SJSA1 (cell line): ENCODE measurements at regions not wholly inside any gene's neighbourhood (a gene's known extent, or its start where the extent isn't known, plus 50 kb on each side); places are given as distances from the start of the nearest gene placed in this dataset.

Experiments used
- DNase-seq, 2 experiments: peaks; one replicate each; pipeline ENCODE4 v3.0.0-alpha.2; 2015 to 2020; ENCODE audit warnings: low spot score in 2 of 2, low read depth in 1 of 2
- H3K27ac ChIP-seq: fragments of 250-450 bp; sonication (Bioruptor Pico); 2 replicates; pipeline ENCODE4 v1.5.1; 2020; ENCODE audit warnings: mild to moderate bottlenecking, moderate library complexity
- H3K27me3 ChIP-seq: fragments of 250-450 bp; sonication (Bioruptor Pico); replicated peaks from 2 replicates; pipeline ENCODE4 v1.5.1; 2020; ENCODE audit warnings: mild to moderate bottlenecking, moderate library complexity
- H3K36me3 ChIP-seq: fragments of 250-450 bp; sonication (Bioruptor Pico); 2 replicates; pipeline ENCODE4 v1.5.1; 2020; ENCODE audit warnings: mild to moderate bottlenecking
- H3K4me1 ChIP-seq: fragments of 250-450 bp; sonication (Bioruptor Pico); replicated peaks from 2 replicates; pipeline ENCODE4 v1.6.1; 2021; ENCODE audit warnings: mild to moderate bottlenecking
- H3K4me3 ChIP-seq: fragments of 250-450 bp; sonication (Bioruptor Pico); 2 replicates; pipeline ENCODE4 v1.5.1; 2020; ENCODE audit warnings: mild to moderate bottlenecking
- H3K9me3 ChIP-seq: fragments of 250-450 bp; sonication (Bioruptor Pico); replicated peaks from 2 replicates; pipeline ENCODE4 v1.5.1; 2020; ENCODE audit warnings: mild to moderate bottlenecking

DNA sequence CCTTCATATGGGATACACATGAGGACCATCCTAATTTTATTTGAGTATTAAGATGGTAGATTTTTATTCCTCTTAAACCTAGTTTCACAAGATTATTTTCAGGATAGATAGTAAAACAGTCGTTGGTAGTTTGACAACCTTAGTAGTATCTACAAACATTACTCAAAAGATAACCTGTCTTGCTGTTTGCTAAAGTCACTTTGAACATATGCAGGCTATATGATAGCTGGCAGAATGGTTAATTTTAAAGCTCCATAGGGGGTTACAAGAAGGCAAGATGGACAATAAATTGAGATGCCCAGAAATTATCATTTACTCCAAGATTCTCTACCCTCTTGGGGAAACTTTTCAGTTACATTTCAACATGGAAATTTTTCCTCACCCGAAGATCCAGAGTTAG is 525.7 kb downstream of the SOX5 start:
- Histone ChIP-seq H3K4me1 (no peaks in the 10 kb centered on the region), H3K27me3 (no peaks in the 10 kb centered on the region), H3K9me3 (no peaks in the 10 kb centered on the region), H3K27ac (no peak overlapping the region), H3K4me3 (no peak overlapping the region), H3K36me3 (no peaks in the 10 kb centered on the region)
- DNase-seq = no peak

DNA sequence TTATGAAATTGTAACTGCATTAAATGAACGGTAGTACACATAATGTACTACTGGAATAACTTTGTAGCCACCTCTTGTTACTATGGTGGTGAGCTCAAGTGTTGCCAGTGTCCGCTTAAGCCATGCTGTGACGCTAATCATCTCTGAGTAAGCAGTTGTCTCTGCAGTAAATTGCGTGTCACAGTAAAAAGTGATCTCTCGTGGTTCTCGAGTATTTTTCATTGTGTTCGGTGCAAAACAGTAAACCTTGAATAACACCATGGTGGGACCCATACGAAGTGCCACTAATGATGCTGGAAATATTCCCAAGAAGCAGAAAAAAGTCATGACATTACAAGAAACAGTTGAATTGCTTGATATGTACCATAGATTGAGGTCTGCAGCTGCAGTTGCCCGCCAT is 524.8 kb downstream of the SOX5 start:
- no peak overlapping the region for H3K4me3 ChIP-seq

DNA sequence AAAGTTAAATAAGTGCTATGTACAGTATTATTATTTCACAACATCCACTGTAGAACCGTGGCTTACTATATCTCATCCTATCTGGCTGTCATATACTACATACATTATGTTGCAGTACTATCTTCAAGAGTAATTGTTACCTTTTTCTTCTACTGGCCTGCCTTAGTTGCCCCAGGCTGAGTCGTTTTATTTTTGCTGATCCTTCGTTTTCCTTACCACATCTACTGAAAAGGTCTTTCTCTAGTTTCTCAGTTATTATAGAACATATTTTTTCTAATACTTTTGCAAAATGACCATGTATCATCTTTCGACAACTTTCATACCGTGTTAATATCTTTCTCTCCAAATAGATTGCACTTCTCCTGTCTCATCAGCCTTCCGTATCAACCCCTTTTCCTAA is 523.1 kb downstream of the SOX5 start:
- H3K27me3 ChIP-seq = no peaks in the 10 kb centered on the region
- no peak overlapping the region for H3K27ac ChIP-seq
- no peaks in the 10 kb centered on the region for H3K4me1 ChIP-seq
- no peak overlapping the region for H3K4me3 ChIP-seq
- no peaks in the 10 kb centered on the region for H3K9me3 ChIP-seq
- no peaks in the 10 kb centered on the region for H3K36me3 ChIP-seq
- no peak for DNase-seq

More for the DNA sequence above, 524.8 kb downstream of the SOX5 start:
- no peak overlapping the region for H3K27ac ChIP-seq
- no peaks in the 10 kb centered on the region for H3K9me3 ChIP-seq
- no peaks in the 10 kb centered on the region for H3K4me1 ChIP-seq
- DNase-seq = no peak
- H3K36me3 ChIP-seq = no peaks in the 10 kb centered on the region
- no peaks in the 10 kb centered on the region for H3K27me3 ChIP-seq

DNA sequence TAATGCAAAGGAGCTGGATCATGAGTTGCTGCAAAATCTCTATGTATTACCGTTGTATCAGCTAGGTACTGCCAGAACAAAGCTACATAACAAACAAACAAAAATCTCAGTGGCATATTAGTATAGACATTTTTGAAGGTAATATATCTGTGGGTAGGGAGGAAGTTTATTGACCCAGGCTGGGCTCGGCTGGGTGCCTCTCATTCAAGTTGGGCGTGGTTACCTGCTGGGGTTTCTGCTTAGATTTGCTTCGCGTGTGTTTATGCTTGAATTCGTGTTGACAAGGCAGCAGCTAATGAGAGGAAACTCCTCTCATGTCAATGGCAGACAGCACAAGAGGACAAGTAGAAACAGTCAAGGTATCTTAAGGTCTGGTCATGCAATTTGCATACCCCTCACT is 520.7 kb downstream of the SOX5 start:
- Histone ChIP-seq H3K4me3 (no peak overlapping the region), H3K27me3 (no peaks in the 10 kb centered on the region), H3K9me3 (no peaks in the 10 kb centered on the region), H3K36me3 (no peaks in the 10 kb centered on the region), H3K27ac (no peak overlapping the region), H3K4me1 (no peaks in the 10 kb centered on the region)
- DNase-seq = no peak

DNA sequence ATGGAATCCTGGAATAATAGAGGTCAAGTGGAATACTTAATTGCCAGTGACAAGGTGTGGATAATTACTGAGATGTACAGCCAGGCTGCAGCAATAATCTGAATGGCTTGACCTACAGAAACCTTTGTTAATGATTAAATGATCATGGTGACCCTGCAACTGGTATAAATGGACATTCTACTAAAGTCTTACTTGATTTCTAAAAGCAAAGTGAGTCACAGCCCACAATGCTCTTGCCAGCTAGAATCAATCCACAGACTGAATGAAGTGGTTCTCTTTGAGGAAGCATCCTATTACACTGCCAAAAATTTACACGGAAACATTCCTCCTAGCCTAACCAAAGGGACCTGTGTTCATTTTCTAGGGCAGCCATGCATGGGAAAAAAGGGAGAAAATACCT is 518.5 kb downstream of the SOX5 start:
- no peak overlapping the region for H3K27ac ChIP-seq
- H3K4me3 ChIP-seq = no peak overlapping the region
- no peaks in the 10 kb centered on the region for H3K36me3 ChIP-seq
- H3K27me3 ChIP-seq = no peaks in the 10 kb centered on the region
- no peaks in the 10 kb centered on the region for H3K9me3 ChIP-seq
- DNase-seq = no peak
- H3K4me1 ChIP-seq = no peaks in the 10 kb centered on the region

DNA sequence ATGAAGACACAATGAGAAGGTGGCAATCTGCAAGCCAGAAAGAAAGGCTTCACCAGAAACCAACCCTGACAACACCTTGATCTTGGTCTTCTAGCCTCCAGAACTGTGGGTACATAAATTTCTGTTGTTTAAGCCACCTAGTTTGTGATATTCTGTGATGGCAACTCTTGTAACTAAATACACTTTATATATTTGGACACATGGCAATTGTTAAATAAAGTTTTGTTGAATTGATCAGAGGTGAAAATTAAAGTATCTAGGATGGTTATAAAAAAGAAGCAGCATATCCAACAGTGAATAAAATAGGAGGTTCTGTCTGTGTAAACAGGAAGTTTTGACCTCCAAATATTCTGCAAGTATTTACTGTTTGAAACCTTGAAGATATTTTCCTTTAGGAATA is 516.3 kb downstream of the SOX5 start:
- Histone ChIP-seq H3K27ac (no peak overlapping the region), H3K9me3 (no peaks in the 10 kb centered on the region), H3K36me3 (no peaks in the 10 kb centered on the region), H3K4me3 (no peak overlapping the region), H3K4me1 (no peaks in the 10 kb centered on the region), H3K27me3 (no peaks in the 10 kb centered on the region)
- no peak for DNase-seq

DNA sequence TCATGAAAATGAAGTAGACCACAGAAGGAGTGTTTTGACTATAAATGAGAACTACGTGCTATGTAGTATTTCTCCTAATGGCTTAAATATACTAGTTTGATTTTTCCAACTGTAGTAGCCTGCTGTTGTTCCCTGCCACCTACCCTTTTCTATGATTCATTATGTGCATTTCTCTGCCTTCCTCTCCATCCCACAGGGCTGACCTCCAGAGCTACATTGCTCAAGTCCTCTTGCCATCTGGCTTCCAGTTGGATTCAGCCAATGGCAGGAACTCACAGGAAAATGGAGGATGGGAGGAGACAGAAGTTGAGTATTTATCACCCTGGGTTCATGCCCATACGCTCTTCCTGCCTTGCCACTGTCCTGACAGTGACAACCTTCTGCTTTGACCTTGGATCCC is 515.3 kb downstream of the SOX5 start:
- Histone ChIP-seq H3K27me3 (no peaks in the 10 kb centered on the region), H3K4me3 (no peak overlapping the region), H3K36me3 (no peaks in the 10 kb centered on the region), H3K4me1 (no peaks in the 10 kb centered on the region), H3K9me3 (no peaks in the 10 kb centered on the region), H3K27ac (no peak overlapping the region)
- DNase-seq = no peak

DNA sequence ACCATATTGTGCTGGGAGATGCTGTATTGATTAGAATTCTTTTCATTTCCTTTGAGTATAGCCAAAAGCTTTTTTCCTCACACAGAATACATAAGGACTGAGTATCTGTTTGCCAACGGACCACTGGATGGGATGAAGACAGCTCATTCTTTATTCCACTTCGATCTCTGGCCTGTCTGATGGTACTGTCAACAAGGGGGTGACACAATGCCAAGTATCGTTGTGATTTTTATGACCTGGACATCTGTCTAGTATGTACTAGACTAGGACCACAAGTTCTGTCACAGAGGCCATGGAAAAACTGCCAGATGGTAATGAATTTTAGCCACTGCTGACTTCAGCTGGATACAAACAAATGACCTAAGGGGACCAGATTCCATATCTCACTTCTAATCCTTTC is 502.7 kb downstream of the SOX5 start:
- H3K4me3 ChIP-seq = no peak overlapping the region
- H3K9me3 ChIP-seq = no peaks in the 10 kb centered on the region
- H3K36me3 ChIP-seq = no peaks in the 10 kb centered on the region
- H3K27me3 ChIP-seq = no peaks in the 10 kb centered on the region
- no peak overlapping the region for H3K27ac ChIP-seq
- no peaks in the 10 kb centered on the region for H3K4me1 ChIP-seq
- DNase-seq = no peak

DNA sequence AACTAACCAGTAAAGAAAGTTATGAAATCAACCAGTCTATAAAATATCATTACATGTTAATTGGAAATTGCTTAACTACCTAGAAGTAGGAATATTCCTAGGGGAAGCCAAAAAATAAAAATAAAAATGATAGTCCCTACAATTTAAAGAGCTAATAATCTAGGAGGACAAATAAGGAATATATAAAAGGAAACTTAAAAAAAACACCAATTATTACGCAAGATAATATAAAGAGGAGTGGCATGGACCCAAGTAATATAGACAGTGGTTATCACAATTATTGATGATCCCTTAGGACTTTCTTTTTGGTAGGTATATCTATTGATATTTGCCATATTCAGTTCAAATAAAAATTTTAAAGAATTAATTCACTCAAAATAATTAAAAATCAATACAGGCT is 498.7 kb downstream of the SOX5 start:
- no peaks in the 10 kb centered on the region for H3K9me3 ChIP-seq
- no peak for DNase-seq
- H3K4me1 ChIP-seq = no peaks in the 10 kb centered on the region
- no peaks in the 10 kb centered on the region for H3K36me3 ChIP-seq
- H3K27me3 ChIP-seq = no peaks in the 10 kb centered on the region
- H3K4me3 ChIP-seq = no peak overlapping the region
- no peak overlapping the region for H3K27ac ChIP-seq

DNA sequence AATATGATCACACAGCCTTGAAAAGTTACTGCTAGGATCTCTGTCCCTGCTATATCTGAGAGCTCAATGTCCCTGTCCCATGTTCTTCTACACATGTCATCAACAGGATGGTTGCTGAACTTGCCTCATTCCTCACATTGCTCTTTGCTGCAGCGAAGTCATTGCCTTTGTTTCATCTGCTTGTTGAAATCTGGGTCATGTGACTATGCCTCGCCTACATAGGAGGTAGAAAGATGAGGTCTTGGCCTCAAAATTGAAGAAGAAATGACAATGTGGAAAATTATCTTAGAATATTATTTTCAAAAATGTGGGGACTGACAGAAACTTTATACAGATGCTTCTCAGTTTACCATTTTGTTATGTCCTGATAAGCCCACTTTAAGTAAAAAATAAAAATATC is 494.2 kb downstream of the SOX5 start:
- no peak for DNase-seq
- Histone ChIP-seq H3K4me3 (no peak overlapping the region), H3K27me3 (no peaks in the 10 kb centered on the region), H3K27ac (no peak overlapping the region), H3K4me1 (no peaks in the 10 kb centered on the region), H3K9me3 (no peaks in the 10 kb centered on the region), H3K36me3 (no peaks in the 10 kb centered on the region)

DNA sequence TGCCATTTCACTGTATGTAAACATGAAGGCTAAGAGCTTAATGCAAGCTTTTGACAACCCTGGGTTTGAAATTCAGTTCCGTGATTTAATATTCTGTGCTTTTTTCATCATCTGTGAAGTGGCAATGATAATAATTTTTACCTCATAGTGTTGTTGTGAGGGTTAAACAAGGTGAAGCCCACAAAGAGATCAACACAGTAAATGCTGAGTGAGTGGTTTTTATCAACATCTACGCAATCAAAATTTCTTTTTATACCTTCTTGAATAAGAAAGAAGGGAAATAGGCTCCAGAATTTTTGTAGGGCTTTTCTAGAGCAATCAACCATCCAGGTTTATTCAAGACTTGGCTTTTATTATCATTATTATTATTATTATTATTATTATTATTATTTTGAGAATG is 490.8 kb downstream of the SOX5 start:
- Histone ChIP-seq H3K36me3 (no peaks in the 10 kb centered on the region), H3K4me3 (no peak overlapping the region), H3K27me3 (no peaks in the 10 kb centered on the region), H3K9me3 (0 out of 2 replicates have a peak, but pooled peaks cover 3% of the 10 kb centered on the region), H3K27ac (no peak overlapping the region), H3K4me1 (no peaks in the 10 kb centered on the region)
- DNase-seq = no peak

DNA sequence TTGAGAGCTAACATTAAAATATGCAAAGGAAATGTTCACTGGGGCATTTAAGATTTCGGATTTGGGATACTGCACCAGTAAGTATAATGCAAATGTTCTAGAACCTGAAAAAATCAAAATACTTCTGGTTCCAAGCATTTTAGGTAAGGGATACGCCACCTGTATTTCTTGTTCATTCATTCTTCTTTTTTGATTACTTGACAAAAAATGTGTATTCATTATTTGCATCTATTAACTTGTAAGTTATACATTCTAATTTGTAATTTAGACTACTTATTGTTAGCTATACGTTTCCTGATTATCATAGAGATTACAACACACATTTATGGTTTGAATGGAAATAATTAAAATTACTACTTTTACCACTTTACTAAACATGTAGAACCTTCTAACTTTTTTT is 486.9 kb downstream of the SOX5 start:
- DNase-seq = no peak
- no peaks in the 10 kb centered on the region for H3K27me3 ChIP-seq
- no peaks in the 10 kb centered on the region for H3K36me3 ChIP-seq
- no peak overlapping the region for H3K4me3 ChIP-seq
- H3K4me1 ChIP-seq = no peaks in the 10 kb centered on the region
- H3K9me3 ChIP-seq = peaks cover 3% of the 10 kb centered on the region; the same call in 1 of the 2 replicates
- H3K27ac ChIP-seq = no peak overlapping the region

DNA sequence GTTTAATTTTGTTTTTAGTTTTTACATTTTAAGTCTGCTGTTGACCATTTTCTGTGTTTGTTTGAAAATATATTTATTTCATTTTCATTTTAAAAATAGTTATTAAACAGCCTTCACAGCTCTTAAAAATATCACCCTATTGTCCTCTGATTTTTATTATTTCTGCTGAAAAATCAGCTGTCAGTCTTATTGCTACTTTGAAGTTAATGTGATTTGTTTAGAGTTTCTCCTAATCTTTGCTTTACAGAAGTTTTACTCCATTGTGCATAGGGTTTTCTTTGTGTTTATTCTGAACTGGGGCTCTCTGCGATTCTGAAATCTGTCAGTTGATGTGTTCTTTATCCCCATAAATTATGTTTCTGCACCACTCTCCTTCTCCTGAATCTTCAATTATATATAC is 486.3 kb downstream of the SOX5 start:
- H3K9me3 ChIP-seq = peaks cover 3% of the 10 kb centered on the region; the same call in 1 of the 2 replicates
- H3K4me1 ChIP-seq = no peaks in the 10 kb centered on the region
- no peaks in the 10 kb centered on the region for H3K27me3 ChIP-seq
- H3K27ac ChIP-seq = no peak overlapping the region
- no peak for DNase-seq
- no peak overlapping the region for H3K4me3 ChIP-seq
- H3K36me3 ChIP-seq = no peaks in the 10 kb centered on the region

DNA sequence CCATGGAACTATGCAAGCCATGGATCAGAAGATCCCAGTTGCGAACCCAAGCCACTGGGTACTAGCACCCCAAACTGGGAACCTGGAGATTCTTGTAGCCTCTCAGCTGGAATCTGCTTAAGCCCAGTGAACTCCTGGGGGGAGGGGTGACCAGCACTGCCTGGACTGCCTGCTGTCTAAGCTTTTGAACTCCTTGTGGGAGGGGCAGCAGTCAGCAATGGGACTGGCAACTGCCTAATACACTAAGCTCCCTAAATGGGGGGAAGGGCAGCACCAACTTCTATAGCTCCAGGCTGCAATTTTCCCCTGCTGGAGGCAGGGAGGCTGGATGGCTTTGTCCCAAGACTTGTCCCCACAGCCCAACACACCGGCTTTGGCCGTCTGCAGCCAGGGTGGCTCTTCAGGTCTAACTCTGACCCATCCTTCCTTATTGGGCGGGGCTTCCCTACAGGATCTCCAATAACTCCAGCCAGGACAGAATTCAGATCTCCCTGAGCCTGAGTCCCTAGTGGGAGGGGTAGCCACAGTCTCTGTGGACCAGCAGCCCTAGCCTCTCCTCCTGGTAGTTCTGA is 485.1 kb downstream of the SOX5 start:
- Histone ChIP-seq H3K27me3 (no peaks in the 10 kb centered on the region), H3K4me3 (no peak overlapping the region), H3K4me1 (no peaks in the 10 kb centered on the region), H3K36me3 (no peaks in the 10 kb centered on the region), H3K9me3 (peaks cover 3% of the 10 kb centered on the region; the same call in 1 of the 2 replicates), H3K27ac (no peak overlapping the region)
- DNase-seq = no peak

DNA sequence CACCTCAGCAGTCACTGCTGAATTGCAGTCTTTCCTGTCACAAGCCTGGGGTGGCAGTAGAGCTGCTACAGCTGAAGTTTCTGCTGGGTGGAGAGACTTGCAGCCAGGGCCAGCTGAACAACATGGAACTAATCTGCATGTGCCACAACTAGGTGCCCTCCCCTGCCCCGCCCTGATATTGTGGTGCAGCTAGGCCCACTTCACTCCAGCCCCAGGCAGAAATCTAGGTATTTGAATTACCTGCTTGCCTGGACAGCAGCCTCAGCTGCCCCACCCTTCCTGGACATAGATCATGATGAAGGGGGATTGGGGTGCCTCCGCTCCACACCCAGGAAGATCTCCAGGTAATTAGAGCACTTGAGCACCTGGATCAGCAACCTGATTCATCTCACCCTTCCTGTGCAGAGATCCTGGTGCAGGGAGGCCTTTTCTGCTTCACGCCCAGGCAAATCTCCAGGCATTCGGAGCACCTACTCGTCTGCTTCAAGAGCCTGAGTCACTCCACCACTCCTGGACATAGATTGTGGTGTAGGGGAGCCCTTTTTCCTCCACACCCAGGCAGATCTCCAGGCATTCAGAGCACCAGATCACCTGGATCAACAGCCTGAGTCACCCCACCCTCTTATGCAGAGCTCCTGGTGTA is 477.0 kb downstream of the SOX5 start:
- H3K27ac ChIP-seq = no peak overlapping the region
- H3K27me3 ChIP-seq = no peaks in the 10 kb centered on the region
- no peak for DNase-seq
- H3K9me3 ChIP-seq = no peaks in the 10 kb centered on the region
- H3K4me3 ChIP-seq = no peak overlapping the region
- no peaks in the 10 kb centered on the region for H3K4me1 ChIP-seq
- H3K36me3 ChIP-seq = no peaks in the 10 kb centered on the region
